ENCODE measurements at regions not wholly inside any gene's neighbourhood (a gene's known extent, or its start where the extent isn't known, plus 50 kb on each side); places are given as distances from the start of the nearest gene placed in this dataset. TPM values are rescaled to one million over a fixed set of nuclear protein-coding genes. Genes with fewer than 3 reads are reported as not detected.

Small RNA genes in the stretch of these regions (small RNA-seq; reads per million reads assigned to genes)
- not detected for gene MIR3680-2
